ENCODE measurements at regions not wholly inside any gene's neighbourhood (a gene's known extent, or its start where the extent isn't known, plus 50 kb on each side); places are given as distances from the start of the nearest gene placed in this dataset.

GRCh38 chr3:36147934-36148558 lies 232.3 kb upstream of the STAC start:
- POLR2A ChIA-PET, result no interaction called here
- CTCF ChIA-PET, result no interaction called here

GRCh38 chr3:36149447-36149865 lies 230.8 kb upstream of the STAC start:
- Histone ChIP-seq H3K9ac (no peak overlapping the region), H4K20me1 (ENCODE audit: insufficient read depth) (no peaks in the 10 kb centered on the region), H3K4me2 (no peak overlapping the region), H3K9me2 (no peaks in the 10 kb centered on the region), H2AFZ (ENCODE audit: low read depth) (no peak overlapping the region), H3K27ac (ENCODE audit: low read depth in 2 of 2, low read length in 1 of 2) (no peak overlapping the region), H3F3A (replicated peaks; ENCODE audit: insufficient read depth) (no peaks in the 10 kb centered on the region), H3K27me3 (ENCODE audit: insufficient read depth) (no peaks in the 10 kb centered on the region), H3K36me3 (replicated peaks in 1 of 2; ENCODE audit: control insufficient read depth in 1 of 2, insufficient read depth in 2 of 2, low read length in 1 of 2) (no peaks in the 10 kb centered on the region), H3K4me3 (ENCODE audit: low read depth in 2 of 2, low read length in 1 of 2) (no peak overlapping the region), H3K79me2 (ENCODE audit: insufficient read depth) (no peaks in the 10 kb centered on the region), H3K9me3 (no peaks in the 10 kb centered on the region), H3K4me1 (ENCODE audit: control insufficient read depth in 1 of 2, insufficient read depth in 2 of 2, low read depth in 1 of 2, low read length in 1 of 2) (no peaks in the 10 kb centered on the region; a peak in 1 of 4 replicates)
- TF ChIP-seq PBX3 (IDR thresholded peaks at IDR 0.05), result no peak
- ChIA-PET POLR2A (no interaction called here), CTCF (no interaction called here)
- DNase-seq, result no peak

More at GRCh38 chr3:36147934-36148558, 232.3 kb upstream of the STAC start:
- H3K9me2 ChIP-seq, result no peaks in the 10 kb centered on the region
- H2AFZ ChIP-seq (ENCODE audit: low read depth), result no peak overlapping the region
- no peak for TF ChIP-seq NFIC (IDR thresholded peaks at IDR 0.05; ENCODE audit: borderline replicate concordance)
- no peak for TF ChIP-seq USF1 (IDR thresholded peaks at IDR 0.05; ENCODE audit: borderline replicate concordance, low read depth)
- TF ChIP-seq NRF1 (IDR thresholded peaks at IDR 0.05; ENCODE audit: low read depth, low read length), result no peak
- no peak for TF ChIP-seq RCOR1 (IDR thresholded peaks at IDR 0.05; ENCODE audit: low read length)
- TF ChIP-seq SIN3A (IDR thresholded peaks at IDR 0.05; ENCODE audit: borderline replicate concordance, low read depth, low read length), result no peak
- no peak for TF ChIP-seq RAD21 (IDR thresholded peaks at IDR 0.05; ENCODE audit: low read length)
- no peak for TF ChIP-seq TAF1 (IDR thresholded peaks at IDR 0.05; ENCODE audit: borderline replicate concordance, low read depth, low read length)
- no peak for TF ChIP-seq ZBTB33 (IDR thresholded peaks at IDR 0.05; ENCODE audit: borderline replicate concordance, low read depth)
- no peak for TF ChIP-seq FOXM1 (IDR thresholded peaks at IDR 0.05; ENCODE audit: low read depth)
- TF ChIP-seq EP300 (IDR thresholded peaks at IDR 0.05; ENCODE audit: borderline replicate concordance in 1 of 2, low read depth in 1 of 2, low read length in 1 of 2), result no peak
- TF ChIP-seq MXI1 (IDR thresholded peaks at IDR 0.05; ENCODE audit: low read depth, low read length), result no peak
- no peak for TF ChIP-seq RFX5 (IDR thresholded peaks at IDR 0.05; ENCODE audit: low read length)
- TF ChIP-seq RXRA (IDR thresholded peaks at IDR 0.05; ENCODE audit: borderline replicate concordance, low read depth), result no peak
- TF ChIP-seq YY1 (IDR thresholded peaks at IDR 0.05; ENCODE audit: low read depth), result no peak
- TF ChIP-seq MAX (IDR thresholded peaks at IDR 0.05; ENCODE audit: low read depth), result no peak
- H3K4me3 ChIP-seq (ENCODE audit: low read depth in 2 of 2, low read length in 1 of 2), result no peak overlapping the region
- WGBS (ENCODE audit: low lambda C conversion rate), result 88% methylated on average over 11 of the region's 11 CpGs
- peaks cover 0 to 2% of the 10 kb centered on the region in 2 experiments; a peak in 1 of 4 replicates for H3K4me1 ChIP-seq (ENCODE audit: control insufficient read depth in 1 of 2, insufficient read depth in 2 of 2, low read depth in 1 of 2, low read length in 1 of 2)
- H3F3A ChIP-seq (replicated peaks; ENCODE audit: insufficient read depth), result no peaks in the 10 kb centered on the region
- no peaks in the 10 kb centered on the region for H3K79me2 ChIP-seq (ENCODE audit: insufficient read depth)
- no peak overlapping the region for H3K9ac ChIP-seq
- no peak for DNase-seq
- H3K36me3 ChIP-seq (replicated peaks in 1 of 2; ENCODE audit: control insufficient read depth in 1 of 2, insufficient read depth in 2 of 2, low read length in 1 of 2), result no peaks in the 10 kb centered on the region
- H3K27ac ChIP-seq (ENCODE audit: low read depth in 2 of 2, low read length in 1 of 2), result no peak overlapping the region
- no peak overlapping the region for H3K4me2 ChIP-seq
- no peaks in the 10 kb centered on the region for H3K27me3 ChIP-seq (ENCODE audit: insufficient read depth)
- no peaks in the 10 kb centered on the region for H4K20me1 ChIP-seq (ENCODE audit: insufficient read depth)
- H3K9me3 ChIP-seq, result no peaks in the 10 kb centered on the region
